SU-DHL-6 (cell line): ENCODE measurements at regions not wholly inside any gene's neighbourhood (a gene's known extent, or its start where the extent isn't known, plus 50 kb on each side); places are given as distances from the start of the nearest gene placed in this dataset.

Experiments
- EZH2phosphoT487 ChIP-seq: fragments of 200-600 bp; sonication (generic), shearing (Covaris generic); conservative IDR thresholded peaks from 2 replicates; pipeline ENCODE4 v1.6.1; 2018; ENCODE audit warnings: mild to moderate bottlenecking, antibody characterized with exemption, low read length, moderate library complexity, mixed read lengths
- TF ChIP-seq, protein P1 (sequence below): fragments of 200-600 bp; sonication (generic); IDR thresholded peaks from one replicate; pipeline ENCODE4 v1.5.1; 2017; ENCODE audit warnings: antibody characterized with exemption, mild to moderate bottlenecking, low read length, moderate library complexity; ENCODE audit not compliant: insufficient read depth, poor library complexity, severe bottlenecking

DNA sequence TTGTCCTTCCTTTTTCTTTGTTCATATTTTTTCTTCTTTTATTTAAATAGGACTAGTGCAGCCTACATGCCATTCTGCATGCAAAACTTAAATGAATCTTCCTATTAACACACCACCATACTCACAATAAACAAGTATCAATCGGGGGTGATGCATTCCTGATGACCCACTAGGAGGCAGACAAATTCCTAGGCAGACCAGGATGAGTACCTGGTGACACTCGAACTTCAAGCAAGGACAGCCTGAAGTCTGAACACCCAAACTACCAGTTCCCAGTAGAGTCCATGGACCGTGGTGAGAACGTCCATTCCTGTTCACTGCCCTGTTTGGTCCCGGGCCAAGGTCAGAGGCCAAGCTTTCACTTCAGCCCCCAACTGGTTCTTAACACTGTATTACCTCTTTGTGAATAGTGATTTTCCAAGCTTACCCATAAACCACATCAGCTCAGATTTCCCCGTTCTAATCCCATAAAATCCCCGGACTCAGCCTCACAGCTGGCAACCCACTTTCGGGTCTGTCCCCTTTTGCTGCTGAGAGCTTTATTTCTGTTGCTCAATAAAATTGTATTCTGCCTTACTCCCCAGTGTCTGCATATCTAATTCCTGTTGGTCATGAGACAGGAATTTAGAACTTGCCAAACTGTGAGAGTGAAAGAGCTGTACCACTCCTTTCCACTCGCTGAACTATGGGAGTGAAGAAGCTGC, 1286.6 kb downstream of the FSTL5 start:
- TF ChIP-seq, protein P1, sequence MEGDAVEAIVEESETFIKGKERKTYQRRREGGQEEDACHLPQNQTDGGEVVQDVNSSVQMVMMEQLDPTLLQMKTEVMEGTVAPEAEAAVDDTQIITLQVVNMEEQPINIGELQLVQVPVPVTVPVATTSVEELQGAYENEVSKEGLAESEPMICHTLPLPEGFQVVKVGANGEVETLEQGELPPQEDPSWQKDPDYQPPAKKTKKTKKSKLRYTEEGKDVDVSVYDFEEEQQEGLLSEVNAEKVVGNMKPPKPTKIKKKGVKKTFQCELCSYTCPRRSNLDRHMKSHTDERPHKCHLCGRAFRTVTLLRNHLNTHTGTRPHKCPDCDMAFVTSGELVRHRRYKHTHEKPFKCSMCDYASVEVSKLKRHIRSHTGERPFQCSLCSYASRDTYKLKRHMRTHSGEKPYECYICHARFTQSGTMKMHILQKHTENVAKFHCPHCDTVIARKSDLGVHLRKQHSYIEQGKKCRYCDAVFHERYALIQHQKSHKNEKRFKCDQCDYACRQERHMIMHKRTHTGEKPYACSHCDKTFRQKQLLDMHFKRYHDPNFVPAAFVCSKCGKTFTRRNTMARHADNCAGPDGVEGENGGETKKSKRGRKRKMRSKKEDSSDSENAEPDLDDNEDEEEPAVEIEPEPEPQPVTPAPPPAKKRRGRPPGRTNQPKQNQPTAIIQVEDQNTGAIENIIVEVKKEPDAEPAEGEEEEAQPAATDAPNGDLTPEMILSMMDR, result no peak
- TF ChIP-seq EZH2phosphoT487, result no peak
